HG02970 (cell line): ENCODE measurements at regions not wholly inside any gene's neighbourhood (a gene's known extent, or its start where the extent isn't known, plus 50 kb on each side); places are given as distances from the start of the nearest gene placed in this dataset.

Experiments used
- ATAC-seq: cut with Tn5 transposase; IDR thresholded peaks from one replicate; pipeline ENCODE4 v1.9.1; 2021; ENCODE audit warnings: mild to moderate bottlenecking, moderate library complexity, moderate number of reproducible peaks; ENCODE audit not compliant: unreplicated experiment, low FRiP score

DNA sequence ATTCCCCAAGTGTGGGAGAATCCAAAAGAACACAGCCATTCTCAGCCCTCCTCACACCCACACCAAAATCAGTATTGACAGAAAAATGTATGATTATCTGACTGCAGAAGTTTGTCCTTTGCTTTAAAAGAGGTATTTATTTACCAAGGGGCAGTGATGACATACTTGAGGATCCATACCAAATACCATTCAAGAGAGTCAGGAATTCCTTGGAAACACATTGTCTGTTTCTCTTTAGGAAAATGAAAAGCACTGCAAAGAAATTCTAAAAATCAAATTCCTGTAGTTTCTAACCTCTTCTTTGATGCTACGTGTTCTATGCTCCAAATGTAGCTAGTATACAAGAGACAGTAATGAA, 509.6 kb upstream of the CXADR start:
- ATAC-seq, result no peak

DNA sequence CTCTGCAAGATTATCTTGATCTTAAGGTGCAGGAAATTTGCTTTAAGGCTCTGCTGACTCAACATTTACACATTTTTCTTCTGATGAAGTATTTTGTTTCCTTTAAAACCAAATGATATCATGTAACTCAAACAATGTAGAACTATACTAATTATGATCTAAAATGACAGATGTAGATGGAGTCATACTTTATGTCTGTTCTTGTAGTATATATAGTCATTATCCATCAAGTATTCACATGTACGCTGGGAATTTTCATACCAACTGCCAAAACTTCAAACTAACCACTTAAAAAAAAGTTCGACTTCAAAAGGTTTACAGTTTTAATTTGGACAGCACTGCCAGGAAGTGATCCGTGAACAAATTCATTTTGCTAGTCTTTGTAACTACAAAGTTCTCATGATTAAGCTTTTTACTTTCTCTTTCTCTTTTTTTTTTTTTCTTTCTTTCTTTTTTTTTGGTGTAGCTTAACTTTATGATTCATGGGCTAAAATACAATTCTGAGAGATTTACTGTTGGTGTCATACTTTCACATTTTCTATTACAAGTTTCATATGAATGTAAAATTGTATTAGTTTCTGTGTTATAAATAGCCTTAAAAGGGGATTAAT, 509.0 kb upstream of the CXADR start:
- ATAC-seq, result no peak

DNA sequence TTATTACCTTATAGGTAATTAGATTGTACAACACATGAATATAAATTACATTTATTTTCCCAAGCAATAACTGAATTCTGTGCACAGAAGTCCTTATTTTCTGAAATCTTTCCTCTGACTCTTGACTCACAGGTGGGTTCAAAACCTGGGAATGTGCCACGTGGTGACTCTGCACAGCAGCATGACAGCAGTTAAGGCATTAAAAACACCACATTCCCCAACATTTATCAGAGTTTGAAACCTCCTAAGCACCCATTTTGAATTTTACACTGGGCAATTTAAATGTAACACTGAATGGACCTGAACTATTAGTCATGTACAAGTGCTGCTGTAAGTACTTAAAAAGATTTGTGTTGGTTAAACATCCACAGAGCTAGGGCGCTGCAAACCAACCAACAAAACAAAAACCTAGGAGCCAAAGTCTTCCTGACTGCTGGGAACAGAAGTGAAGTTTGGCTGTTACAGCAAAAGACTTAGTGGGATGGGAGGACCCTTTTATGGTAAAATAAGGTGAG, 480.6 kb upstream of the CXADR start:
- ATAC-seq, result no peak

DNA sequence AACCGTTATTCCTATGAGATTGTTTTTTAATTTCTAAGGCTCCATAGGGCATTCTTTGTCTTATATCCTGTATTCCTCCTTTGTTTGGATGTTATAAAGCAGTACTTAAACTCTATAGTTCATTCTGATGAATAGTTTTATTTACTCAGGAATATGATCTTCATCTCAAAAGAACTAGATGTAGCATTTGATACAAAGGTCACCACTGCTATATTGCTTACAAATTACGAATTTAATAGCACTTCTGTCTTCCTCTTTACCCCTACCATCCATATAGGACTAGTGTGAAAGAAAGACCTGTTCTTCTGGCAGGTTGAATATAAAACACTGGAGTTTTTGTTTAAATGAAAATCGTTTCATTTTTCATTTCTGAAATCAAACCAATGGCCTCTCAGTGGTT, 468.1 kb upstream of the CXADR start:
- ATAC-seq, result no peak

DNA sequence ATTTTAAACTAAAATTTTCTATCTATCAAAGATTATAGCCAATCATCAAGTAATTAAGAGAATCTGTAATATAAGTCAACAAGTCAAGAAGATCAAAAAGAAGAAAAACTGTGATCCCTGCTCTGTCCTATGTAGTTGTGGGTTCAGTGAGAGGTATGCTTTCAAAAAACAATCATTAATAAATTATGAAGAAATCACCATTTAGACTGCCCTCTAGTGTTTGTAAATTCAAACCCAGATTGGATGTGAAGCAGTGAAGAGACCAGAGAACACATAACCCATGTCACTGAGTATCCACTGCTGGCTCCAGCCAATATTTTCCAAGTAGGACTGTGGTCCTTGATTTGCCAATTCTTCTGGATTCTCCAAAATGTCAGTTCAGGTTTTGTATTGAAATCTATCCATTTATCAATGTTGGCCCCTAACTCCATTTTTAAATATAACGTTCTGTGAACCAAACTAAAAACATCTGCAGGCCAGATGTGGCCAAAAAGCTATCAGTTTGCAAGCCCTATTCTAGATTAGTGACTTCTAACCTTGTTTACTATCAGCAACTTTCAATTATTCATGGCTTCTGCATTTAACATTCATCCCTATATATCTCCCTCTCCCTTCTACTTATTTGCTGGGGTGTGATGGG, 467.5 kb upstream of the CXADR start:
- no peak for ATAC-seq

DNA sequence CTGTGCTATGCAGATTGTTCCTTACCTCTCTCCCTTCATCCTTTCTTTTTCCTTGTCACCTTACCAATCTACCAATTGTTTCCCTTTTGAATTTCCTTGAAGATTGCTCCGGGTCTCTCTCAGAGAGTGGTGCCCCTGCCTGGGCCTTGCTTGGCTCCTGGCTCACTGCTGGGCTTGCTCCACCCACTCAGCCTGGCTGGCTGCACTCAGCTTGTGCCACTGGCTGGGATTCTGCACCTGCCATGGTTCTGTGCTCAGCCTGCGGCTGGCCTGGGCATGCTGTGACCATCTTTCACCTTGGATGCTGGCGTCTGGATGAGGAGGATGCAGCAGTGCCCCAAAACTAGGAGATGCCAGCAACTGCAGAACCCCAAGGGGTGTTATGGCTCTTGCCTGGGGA, 463.9 kb upstream of the CXADR start:
- ATAC-seq, result no peak

DNA sequence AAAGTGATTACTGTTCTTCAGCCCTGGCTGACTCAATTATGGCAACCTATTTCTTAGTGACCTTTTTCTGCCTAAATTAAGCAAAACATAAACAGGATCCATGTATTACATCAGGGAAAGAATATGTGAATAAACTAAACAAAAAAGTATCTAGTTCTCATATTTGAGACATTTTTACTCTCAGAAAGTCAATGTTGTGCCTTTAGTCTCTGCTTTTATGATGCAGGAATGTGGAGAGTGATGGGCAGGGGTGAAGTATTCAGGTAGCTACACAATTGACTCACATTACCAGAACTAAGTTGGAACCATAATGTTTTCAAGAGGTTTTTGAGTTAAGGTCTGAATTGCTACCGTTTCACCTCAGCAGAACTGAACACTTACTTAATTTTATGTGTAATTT, 462.7 kb upstream of the CXADR start:
- ATAC-seq, result no peak

DNA sequence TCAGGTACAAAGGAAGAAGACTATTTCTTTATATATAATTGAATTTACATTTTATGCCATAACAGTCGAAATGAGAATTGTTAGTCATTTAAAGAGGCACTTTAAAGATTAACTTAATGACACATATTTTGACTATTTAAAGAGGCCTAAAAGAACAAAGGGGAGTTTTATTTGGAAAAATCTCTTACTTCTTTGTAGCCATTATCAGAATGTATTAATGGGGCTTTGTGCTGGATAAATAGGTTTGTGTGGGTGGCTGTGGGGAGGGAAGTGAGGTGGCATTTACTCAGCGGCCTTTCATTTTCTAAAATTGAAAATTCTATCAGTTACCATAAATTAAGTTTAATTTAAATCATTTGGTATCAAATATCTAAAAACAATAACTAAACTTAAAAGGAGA, 462.2 kb upstream of the CXADR start:
- ATAC-seq, result no peak

DNA sequence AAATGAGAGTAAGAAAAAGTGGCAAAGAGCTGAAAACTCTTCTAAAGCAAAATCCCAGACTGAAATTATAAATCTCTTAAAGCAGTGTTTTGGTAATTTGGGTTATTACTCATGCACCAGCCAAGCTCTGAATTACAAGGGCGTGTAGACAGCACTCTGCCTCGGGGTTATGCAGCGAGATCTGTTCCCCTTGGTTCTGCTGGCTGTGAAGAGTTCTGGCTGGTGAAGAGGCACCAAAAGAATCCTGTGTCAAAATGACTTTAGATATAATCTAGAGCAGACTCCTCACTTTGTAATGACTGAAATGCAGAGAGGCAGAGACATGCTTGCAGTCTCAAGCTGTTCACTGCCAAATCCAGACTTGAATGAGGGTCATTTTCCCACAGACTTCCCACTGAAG, 461.8 kb upstream of the CXADR start:
- ATAC-seq, result no peak

DNA sequence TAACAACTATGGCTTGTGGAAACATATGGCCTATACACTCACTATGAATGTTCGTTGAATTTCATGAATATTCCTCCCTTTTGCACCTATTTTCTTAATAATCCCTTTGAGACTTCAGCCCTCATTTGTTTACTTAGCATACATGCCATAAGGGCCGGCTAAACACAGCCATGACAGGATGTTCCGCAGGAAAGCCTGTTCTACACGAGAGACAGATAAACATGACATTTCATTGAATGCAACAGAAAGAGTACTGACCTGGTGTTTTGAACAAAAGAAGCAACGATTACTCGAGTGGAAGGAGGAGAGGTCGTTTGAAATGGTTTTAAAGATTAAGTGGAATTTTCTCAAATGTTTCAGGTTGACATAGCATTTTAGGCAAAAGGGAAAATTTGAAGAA, 459.5 kb upstream of the CXADR start:
- ATAC-seq, result no peak

DNA sequence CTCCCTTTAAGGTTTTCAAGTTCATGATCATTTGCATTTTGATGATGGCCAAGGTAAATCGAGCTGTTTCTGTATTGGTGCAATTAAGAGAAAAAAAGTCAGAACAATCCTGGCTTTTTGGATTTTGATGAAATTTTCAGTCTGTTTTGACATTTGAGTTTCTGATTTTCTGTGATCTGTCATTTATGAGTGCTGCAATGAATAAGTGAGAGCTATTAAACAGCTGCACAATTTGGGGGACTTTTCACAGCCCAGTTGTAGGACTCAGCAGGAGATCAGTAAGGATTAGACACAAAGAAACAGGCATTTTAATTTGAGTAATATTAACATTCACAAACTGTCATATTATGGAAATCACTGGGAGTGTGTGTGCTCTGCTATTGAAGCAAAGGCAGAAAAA, 452.9 kb upstream of the CXADR start:
- no peak for ATAC-seq

DNA sequence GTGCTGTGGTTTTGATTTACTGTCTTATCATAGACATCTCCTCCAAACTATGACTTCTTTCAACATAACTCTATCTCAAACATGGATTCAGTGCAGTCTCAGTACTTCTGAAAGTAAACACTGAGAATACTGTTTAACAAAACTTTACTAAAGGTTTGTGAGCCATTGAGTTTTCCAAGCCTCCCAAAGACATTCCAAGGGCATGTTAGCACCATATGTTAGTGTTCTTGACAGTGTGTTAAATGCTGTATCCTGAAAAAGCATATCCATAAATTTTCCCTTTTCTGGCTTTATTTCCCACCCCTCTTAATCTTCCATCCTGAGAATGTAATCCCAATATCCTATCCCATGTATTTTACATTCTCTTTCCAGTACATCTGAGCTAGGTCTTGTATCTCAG, 446.8 kb upstream of the CXADR start:
- ATAC-seq, result no peak

DNA sequence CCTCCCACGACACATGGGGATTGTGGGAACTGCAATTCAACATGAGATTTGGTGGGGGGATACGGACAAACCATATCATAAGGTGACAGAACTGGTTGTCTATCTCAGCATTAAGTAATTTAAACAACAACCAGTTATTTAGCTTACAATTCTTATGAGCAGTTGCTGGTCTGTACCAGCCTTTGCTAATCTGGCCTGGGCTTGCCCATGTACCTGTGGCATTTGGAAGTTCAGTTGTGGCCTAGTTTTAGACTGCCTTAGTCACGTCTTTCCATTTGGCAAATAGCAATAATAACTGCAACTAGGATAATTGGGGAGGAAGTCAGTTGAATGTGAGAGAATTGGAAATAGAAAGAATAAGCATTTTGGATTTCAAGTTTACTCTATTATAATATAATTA, 441.8 kb upstream of the CXADR start:
- no peak for ATAC-seq

DNA sequence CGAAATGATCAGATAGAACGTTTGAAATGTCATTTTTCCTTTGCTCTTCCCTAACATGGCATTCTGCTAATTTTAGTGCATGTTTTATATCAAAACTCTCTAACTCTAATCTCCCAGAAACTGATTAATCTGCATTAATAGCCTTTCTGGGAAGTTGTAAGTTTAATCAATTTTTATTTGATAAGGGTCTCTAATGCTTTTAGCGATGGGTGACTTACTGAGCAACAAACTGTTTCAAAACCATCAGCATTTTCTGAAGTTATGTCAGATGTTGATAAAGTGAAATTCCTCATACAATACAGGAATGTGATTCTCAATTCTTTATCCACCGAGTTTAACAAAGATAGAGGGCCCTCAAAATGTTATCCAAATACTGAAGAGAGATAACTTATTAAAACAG, 431.6 kb upstream of the CXADR start:
- no peak for ATAC-seq

DNA sequence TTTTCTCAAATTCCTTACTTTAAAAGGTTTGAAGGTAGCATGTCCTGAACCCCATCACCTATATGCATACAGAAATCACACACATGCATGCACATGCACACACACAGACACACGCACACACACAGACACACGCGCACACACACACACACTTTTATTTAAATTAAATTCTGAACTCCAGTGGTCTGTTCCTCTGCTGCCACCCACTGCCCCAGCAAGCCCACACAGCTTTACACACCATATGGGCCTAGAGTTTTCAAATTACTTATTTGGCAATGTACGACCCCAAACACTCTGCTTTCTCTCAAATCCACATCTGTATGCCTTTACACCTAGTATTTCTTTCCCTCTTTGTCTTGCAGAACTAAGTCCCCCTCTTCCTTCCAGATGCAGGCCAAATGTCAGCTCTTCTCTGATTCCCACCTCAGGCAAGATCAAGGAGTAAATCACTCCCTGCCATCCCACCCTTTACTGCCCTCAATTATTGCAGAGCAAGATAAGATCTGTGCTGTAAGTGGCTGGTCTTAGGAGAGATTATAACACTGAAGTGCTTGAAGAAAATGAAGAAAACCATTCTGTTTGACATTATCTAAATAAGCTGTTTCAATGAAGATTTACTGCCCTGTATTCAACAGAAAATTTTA, 429.9 kb upstream of the CXADR start:
- no peak for ATAC-seq

DNA sequence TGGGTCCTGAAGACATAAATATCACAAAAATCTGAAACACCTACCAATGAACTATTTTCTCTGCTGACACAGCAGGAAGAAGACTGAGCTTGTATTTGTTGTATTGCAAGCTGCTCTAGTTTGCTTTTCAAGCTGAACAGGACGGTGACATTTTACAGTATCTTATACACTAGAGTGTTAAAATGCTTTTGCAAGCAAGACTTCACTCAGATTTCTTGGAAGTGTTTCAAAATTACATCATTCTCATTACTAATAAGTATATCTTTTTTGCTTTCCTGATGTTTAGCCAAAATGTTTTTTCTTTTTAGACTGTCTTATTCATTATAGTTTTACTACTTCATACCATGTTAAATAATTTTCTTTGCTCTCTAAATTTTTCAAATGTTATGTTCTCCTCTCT, 427.1 kb upstream of the CXADR start:
- no peak for ATAC-seq

DNA sequence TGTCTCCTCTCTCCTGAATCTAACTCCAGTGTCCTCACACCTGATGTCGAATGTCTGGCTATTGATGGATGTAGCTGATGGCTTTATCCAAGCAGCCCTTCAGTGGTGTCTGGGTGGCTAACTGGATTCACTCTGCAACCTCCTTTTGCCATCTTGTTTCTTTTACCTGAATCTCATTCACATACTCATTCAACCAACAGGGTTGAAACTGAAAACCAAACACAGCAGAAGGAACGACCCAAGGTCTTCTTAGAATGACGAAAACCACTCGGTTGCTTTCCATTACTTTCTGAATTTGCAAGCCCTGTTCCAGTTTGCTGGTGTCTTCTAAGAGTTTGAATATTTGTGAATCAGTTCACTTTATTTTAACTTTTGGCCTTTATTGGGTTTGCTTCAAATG, 424.3 kb upstream of the CXADR start:
- ATAC-seq, result no peak

DNA sequence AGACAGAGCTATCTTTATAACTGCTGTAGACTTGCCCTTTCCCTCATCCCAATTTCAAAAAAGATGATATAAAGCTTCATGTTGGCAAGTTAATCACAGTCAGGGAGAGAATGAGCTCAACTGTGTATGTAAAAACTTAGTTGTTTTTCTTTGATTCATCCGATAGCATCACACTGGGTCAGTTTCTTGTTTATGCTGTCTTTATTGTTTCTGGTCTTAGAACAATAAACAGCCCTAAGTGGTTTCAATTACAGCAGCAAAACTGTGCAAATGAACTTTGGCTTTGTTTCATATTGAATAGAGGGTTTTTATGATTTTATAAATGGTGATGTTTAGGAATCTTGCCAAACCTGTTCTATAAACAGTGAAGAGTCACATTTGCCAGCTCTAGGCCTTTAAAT, 423.8 kb upstream of the CXADR start:
- ATAC-seq, result no peak

DNA sequence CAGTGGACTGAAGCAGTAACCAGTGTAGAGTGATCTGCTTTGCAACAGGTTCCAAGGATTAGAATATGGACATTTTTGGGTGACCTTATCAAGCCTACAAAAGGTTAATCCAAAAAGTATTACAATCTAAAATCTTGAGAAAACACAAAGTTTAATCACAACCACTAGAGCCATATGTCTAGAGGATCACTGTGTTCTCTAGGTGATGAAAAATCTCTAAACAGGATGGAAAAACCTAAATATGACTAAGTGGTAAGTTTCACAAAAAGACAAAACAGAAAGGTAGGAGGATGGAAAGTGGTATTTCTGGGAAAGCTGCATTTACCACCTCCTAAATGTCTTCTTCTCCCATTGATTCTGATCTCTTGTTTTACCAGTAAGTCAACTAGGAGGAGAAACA, 411.1 kb upstream of the CXADR start:
- no peak for ATAC-seq

DNA sequence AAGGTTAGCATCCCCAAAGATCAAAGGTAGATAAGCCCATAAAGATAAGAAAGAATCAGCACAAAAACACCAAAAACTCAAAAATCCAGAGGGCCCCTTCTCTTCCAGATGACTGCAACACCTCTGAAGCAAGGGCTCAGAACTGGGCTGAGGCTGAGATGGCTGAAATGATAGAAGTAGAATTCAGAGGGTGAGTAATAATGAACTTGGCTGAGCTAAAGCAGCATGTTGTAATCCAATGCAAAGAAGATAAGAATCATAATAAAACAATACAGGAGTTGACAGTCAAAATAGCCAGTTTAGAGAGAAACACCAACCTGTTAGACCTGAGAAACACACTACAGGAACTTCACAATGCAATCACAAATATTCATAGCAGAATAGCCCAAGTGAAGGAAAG, 406.9 kb upstream of the CXADR start:
- no peak for ATAC-seq

DNA sequence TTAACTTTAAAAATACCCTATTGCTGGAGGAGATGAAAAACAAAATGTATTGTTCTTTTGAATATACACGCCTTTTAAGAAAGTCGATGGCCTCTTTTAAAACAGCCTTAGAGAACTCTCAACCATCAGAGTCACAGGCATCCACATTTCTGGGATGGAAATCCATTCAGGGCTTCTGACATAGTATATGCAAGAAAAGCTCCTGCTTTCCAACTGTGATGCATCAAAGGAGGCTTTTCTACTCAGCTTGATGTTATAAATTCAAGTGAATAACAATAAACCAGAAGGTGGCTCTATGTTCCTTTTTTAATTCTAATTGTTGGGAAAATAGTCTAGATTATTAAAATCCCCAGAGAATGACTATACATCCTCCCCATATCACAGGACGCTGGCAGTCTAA, 398.8 kb upstream of the CXADR start:
- no peak for ATAC-seq
